Breast epithelium (tissue), 4 donors: ENCODE measurements at regions not wholly inside any gene's neighbourhood (a gene's known extent, or its start where the extent isn't known, plus 50 kb on each side); places are given as distances from the start of the nearest gene placed in this dataset.

Experiments
- DNase-seq, 2 donors: peaks; one replicate each; pipeline ENCODE4 v3.0.0-alpha.2; 2019; ENCODE audit warnings: low spot score in 2 of 2
- H3K27ac ChIP-seq, 2 donors: fragments of 200-600 bp; sonication (generic) in 1 of 2; one replicate each; pipeline ENCODE4 v1.5.1; 2016 to 2019; ENCODE audit warnings: mild to moderate bottlenecking in 1 of 2
- H3K27me3 ChIP-seq, 2 donors: fragments of 200-600 bp; sonication (generic) in 1 of 2; one replicate each; pipeline versions ENCODE4 v1.5.1 to v1.6.0; 2017 to 2019; ENCODE audit warnings: control low read depth in 1 of 2, mild to moderate bottlenecking in 1 of 2
- H3K36me3 ChIP-seq: fragments of 200-600 bp; one replicate; pipeline ENCODE4 v1.5.1; 2019
- H3K4me1 ChIP-seq, 2 donors: fragments of 200-600 bp; sonication (generic); one replicate each; pipeline ENCODE4 v1.5.1; 2016 to 2019; ENCODE audit warnings: control low read depth in 1 of 2
- H3K4me3 ChIP-seq, 3 donors: fragments of 200-600 bp; sonication (generic); 1 replicate in 2 of 3; 2 replicates in 1 of 3; pipeline ENCODE4 v1.5.1; 2016 to 2019; ENCODE audit warnings: mild to moderate bottlenecking in 3 of 3, moderate library complexity in 2 of 3
- H3K9me3 ChIP-seq, 2 donors: fragments of 200-600 bp; sonication (generic) in 1 of 2; one replicate each; pipeline ENCODE4 v1.5.1; 2016 to 2019; ENCODE audit warnings: control low read depth in 1 of 2
- POLR2A ChIP-seq: fragments of 450-650 bp; IDR thresholded peaks from one replicate; pipeline ENCODE4 v1.6.1; 2016; ENCODE audit warnings: antibody characterized with exemption, mild to moderate bottlenecking, moderate library complexity
- POLR2AphosphoS5 ChIP-seq, 3 donors: sonication (generic); formaldehyde crosslinking; IDR thresholded peaks; one replicate each; pipeline ENCODE4 v1.6.1; 2017; ENCODE audit warnings: antibody characterized with exemption in 3 of 3
- intact Hi-C: fragments of 100-400 bp; cut with DNase I; formaldehyde crosslinking; loops from one replicate; pipeline ENCODE4 v1.15.1; 2023; ENCODE audit warnings: low total_unique reads
- TF ChIP-seq, protein P1 (sequence below), 3 donors: fragments of 450-650 bp; IDR thresholded peaks; one replicate each; pipeline ENCODE4 v1.5.1; 2016 to 2017; ENCODE audit warnings: antibody characterized with exemption in 3 of 3, mild to moderate bottlenecking in 3 of 3, moderate library complexity in 3 of 3

DNA sequence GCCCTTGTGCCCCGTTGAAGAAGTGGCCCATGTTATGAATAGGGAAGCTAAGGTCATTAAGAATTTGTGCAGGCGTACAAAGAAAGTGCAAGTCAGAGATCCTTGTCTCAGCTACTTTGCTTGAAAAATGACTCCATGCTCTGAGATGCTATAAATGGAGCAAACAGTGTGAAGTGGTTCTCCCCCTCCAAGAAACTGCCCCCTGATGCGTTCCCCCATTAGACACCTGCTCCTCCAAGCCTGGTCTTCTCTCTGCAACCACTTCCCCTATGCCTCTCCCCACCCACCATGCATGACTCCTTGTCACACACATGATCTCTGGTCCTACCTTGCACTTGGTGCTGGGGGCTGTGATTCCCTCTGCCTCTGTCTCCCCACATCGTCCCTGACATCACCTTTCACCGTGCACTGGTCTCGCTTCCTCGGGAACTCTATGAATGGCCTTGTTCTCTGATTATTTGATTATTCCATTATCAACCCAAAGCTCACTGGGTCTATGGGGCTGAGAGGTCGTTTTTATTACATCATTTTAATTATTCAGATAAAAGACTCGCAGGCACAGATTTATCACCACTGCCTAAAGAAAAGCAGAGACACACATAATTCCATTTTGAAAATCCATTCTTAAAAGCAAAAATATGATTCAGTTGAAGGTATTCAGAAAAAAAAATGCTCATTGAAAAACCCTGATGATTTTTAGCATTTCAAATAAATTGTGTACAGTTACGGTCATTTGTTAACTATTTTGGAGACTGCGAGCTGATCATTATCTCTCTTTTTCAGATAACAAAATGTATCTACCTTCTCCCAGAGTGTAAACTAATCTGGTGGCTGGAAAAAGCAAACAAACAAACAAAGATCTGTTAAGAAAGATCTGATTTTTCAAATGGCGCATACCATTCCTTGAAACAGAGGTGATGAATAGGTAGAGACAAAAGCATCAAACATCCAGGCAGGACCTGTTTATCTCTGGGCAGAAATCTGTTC is 294.9 kb downstream of the SOX11 start:
- Histone ChIP-seq H3K36me3 (no peaks in the 10 kb centered on the region), H3K9me3 (no peaks in the 10 kb centered on the region), H3K27ac (no peak overlapping the region), H3K27me3 (peaks cover 0 to 16% of the 10 kb centered on the region in 2 donors), H3K4me3 (no peak overlapping the region), H3K4me1 (no peaks in the 10 kb centered on the region)
- TF ChIP-seq, protein P1, sequence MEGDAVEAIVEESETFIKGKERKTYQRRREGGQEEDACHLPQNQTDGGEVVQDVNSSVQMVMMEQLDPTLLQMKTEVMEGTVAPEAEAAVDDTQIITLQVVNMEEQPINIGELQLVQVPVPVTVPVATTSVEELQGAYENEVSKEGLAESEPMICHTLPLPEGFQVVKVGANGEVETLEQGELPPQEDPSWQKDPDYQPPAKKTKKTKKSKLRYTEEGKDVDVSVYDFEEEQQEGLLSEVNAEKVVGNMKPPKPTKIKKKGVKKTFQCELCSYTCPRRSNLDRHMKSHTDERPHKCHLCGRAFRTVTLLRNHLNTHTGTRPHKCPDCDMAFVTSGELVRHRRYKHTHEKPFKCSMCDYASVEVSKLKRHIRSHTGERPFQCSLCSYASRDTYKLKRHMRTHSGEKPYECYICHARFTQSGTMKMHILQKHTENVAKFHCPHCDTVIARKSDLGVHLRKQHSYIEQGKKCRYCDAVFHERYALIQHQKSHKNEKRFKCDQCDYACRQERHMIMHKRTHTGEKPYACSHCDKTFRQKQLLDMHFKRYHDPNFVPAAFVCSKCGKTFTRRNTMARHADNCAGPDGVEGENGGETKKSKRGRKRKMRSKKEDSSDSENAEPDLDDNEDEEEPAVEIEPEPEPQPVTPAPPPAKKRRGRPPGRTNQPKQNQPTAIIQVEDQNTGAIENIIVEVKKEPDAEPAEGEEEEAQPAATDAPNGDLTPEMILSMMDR (IDR thresholded peaks at IDR 0.05) = no peak
- TF ChIP-seq POLR2A (no peak), POLR2AphosphoS5 (IDR thresholded peaks at IDR 0.05) (no peak)
- intact Hi-C loops = no loop called here
- DNase-seq = no peak

DNA sequence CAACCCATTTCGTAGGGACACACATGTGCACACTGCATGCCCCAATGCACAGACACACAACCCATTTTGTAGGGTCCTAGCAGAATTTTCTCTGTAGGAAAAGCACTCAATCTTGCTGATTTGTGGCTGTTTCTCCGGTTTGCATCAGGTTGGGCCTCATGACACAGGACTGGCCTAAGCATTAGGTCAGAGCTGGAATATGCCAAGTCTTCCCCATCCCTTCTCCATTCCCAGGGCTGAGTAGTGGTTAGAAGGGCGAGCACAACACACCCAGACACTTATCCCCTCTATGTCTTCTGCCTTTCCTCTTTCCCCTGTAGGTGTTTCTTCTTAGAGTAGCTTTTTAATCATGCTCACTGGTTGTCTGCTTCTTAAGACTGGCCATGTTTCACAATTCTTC is 295.9 kb downstream of the SOX11 start:
- Histone ChIP-seq H3K4me3 (no peak overlapping the region), H3K9me3 (no peaks in the 10 kb centered on the region), H3K27me3 (peaks cover 0 to 7% of the 10 kb centered on the region in 2 donors), H3K4me1 (no peaks in the 10 kb centered on the region), H3K27ac (no peak overlapping the region), H3K36me3 (no peaks in the 10 kb centered on the region)
- TF ChIP-seq POLR2A (no peak), POLR2AphosphoS5 (IDR thresholded peaks at IDR 0.05) (no peak)
- TF ChIP-seq, protein P1 (IDR thresholded peaks at IDR 0.05) = no peak
- intact Hi-C loops = no loop called here
- DNase-seq = no peak

DNA sequence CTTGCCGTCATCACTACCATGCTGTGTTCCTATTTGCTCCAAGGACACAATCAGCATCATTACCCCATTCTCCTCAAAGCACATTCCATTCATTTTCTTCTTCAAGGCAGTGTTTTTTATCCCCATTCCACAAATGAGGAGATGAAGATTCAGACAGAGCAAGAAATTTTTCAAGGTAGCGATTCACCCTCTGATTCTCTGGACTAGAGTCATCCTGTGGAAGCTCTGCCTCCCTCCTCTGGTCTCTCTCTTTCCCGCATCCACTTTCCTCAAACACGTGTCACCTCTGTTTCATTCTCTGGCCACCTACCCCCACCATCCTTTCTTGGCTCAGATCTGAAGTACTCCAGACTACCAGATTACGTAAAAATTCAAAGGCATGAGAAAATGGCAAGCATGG is 297.9 kb downstream of the SOX11 start:
- no peaks in the 10 kb centered on the region for H3K9me3 ChIP-seq
- no peaks in the 10 kb centered on the region for H3K4me1 ChIP-seq
- H3K27ac ChIP-seq = no peak overlapping the region
- no peak overlapping the region for H3K4me3 ChIP-seq
- no peak for DNase-seq
- H3K27me3 ChIP-seq = peaks cover 0 to under 1% of the 10 kb centered on the region in 2 donors
- intact Hi-C loops = no loop called here
- no peaks in the 10 kb centered on the region for H3K36me3 ChIP-seq
- TF ChIP-seq POLR2AphosphoS5 (IDR thresholded peaks at IDR 0.05) (no peak), POLR2A (no peak)
- TF ChIP-seq, protein P1 (IDR thresholded peaks at IDR 0.05) = no peak

DNA sequence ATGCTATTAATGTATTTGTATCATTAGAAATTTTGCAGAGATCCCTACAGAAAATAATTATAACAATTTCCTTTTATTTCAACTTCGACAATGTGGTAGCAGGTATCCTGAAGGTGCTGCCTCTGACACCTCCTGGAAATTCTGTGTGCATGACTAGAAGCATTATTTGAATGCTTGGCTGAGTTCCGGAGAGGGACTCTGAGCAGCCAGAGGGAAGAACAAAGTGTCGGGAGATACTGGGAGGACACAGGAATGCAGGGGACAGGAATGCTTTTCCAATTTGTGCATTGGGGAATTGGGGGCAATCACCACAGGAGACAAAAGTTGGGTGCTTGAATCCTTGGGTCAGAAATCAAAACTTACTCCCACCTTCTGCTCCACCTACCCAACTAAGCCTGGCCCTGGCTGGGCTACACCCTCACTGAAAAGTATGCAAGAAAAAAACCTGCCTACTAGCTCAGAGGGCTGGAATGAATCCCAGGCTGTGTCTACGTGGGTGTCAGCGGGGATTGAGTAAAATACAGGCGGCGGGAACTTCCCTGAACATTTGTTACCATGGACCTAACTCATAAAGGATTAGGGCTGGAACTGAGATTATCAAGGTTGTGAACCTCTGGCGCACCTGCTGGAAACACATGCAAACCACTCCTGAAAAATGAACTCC is 299.3 kb downstream of the SOX11 start:
- H3K27ac ChIP-seq = no peak overlapping the region
- H3K4me3 ChIP-seq = no peak overlapping the region
- H3K4me1 ChIP-seq = no peaks in the 10 kb centered on the region
- DNase-seq = peak in 1 of 2 donors; percentile 51
- TF ChIP-seq POLR2AphosphoS5 (IDR thresholded peaks at IDR 0.05) = no peak
- TF ChIP-seq POLR2A = no peak
- TF ChIP-seq, protein P1 (IDR thresholded peaks at IDR 0.05) = no peak
- H3K27me3 ChIP-seq = peaks cover 0 to 3% of the 10 kb centered on the region in 2 donors
- H3K9me3 ChIP-seq = no peaks in the 10 kb centered on the region
- H3K36me3 ChIP-seq = no peaks in the 10 kb centered on the region
- intact Hi-C loops = no loop called here

DNA sequence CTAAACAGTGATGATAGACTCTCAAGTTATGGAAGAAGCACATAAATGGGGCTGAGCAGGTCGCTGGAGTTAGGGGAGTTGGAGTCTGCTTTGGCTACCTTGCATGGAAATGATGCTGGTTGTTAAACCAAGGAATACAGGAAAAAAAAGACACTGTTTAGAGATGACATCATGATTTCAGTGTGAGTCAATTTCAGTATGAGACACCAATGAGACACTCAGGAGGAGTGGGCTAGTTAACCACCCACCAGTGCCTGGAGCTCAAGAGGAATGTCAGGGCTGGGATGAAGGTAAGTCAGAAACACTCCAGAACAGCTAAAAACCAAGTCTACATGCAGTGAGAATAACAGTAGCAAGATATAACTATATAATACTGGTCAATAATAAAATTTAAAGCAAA is 303.6 kb downstream of the SOX11 start:
- Histone ChIP-seq H3K27me3 (peaks cover 0 to 3% of the 10 kb centered on the region in 2 donors), H3K4me3 (no peak overlapping the region), H3K27ac (no peak overlapping the region), H3K9me3 (no peaks in the 10 kb centered on the region), H3K4me1 (no peaks in the 10 kb centered on the region), H3K36me3 (no peaks in the 10 kb centered on the region)
- intact Hi-C loops = no loop called here
- TF ChIP-seq, protein P1 (IDR thresholded peaks at IDR 0.05) = no peak
- TF ChIP-seq POLR2AphosphoS5 (IDR thresholded peaks at IDR 0.05) (no peak), POLR2A (no peak)
- no peak for DNase-seq
